Testis (tissue), 2 donors: ENCODE measurements at regions not wholly inside any gene's neighbourhood (a gene's known extent, or its start where the extent isn't known, plus 50 kb on each side); places are given as distances from the start of the nearest gene placed in this dataset.

Experiments
- DNase-seq: peaks from one replicate; pipeline ENCODE4 v3.0.0-alpha.2; 2019
- H3K27ac ChIP-seq, 2 donors: fragments of 200-600 bp; sonication (generic); one replicate each; pipeline ENCODE4 v1.5.1; 2019
- H3K27me3 ChIP-seq: fragments of 200-600 bp; sonication (generic); one replicate; pipeline ENCODE4 v1.5.1; 2019
- H3K36me3 ChIP-seq: fragments of 200-600 bp; sonication (generic); one replicate; pipeline ENCODE4 v1.5.1; 2017; ENCODE audit warnings: low read depth; ENCODE audit errors: missing control alignments
- H3K4me1 ChIP-seq: fragments of 200-600 bp; sonication (generic); one replicate; pipeline ENCODE4 v1.5.1; 2019
- H3K4me3 ChIP-seq, 2 donors: fragments of 200-600 bp; sonication (generic); one replicate each; pipeline ENCODE4 v1.5.1; 2017 to 2019
- H3K9me3 ChIP-seq: fragments of 200-600 bp; sonication (generic); one replicate; pipeline ENCODE4 v1.5.1; 2017
- POLR2A ChIP-seq: fragments of 450-650 bp; IDR thresholded peaks from one replicate; pipeline ENCODE4 v1.6.1; 2017; ENCODE audit warnings: antibody characterized with exemption, mild to moderate bottlenecking, moderate library complexity
- WGBS, 2 donors: methylation state at CpG; one replicate each; pipeline ENCODE4 v1.1.5; 2018; 5-methylcytosine and 5-hydroxymethylcytosine counted together
- intact Hi-C: fragments of 100-400 bp; cut with DNase I; formaldehyde crosslinking; loops from one replicate; pipeline ENCODE4 v1.15.1; 2023; ENCODE audit warnings: low total_unique reads
- TF ChIP-seq, protein P1 (sequence below), 3 experiments: fragments of 450-650 bp in 2 of 3; fragments of 200-600 bp in 1 of 3; sonication (generic) in 1 of 3; IDR thresholded peaks; one replicate each; pipeline ENCODE4 v1.5.1; 2016 to 2019; ENCODE audit warnings: antibody characterized with exemption in 3 of 3, mild to moderate bottlenecking in 2 of 3, moderate library complexity in 1 of 3

DNA sequence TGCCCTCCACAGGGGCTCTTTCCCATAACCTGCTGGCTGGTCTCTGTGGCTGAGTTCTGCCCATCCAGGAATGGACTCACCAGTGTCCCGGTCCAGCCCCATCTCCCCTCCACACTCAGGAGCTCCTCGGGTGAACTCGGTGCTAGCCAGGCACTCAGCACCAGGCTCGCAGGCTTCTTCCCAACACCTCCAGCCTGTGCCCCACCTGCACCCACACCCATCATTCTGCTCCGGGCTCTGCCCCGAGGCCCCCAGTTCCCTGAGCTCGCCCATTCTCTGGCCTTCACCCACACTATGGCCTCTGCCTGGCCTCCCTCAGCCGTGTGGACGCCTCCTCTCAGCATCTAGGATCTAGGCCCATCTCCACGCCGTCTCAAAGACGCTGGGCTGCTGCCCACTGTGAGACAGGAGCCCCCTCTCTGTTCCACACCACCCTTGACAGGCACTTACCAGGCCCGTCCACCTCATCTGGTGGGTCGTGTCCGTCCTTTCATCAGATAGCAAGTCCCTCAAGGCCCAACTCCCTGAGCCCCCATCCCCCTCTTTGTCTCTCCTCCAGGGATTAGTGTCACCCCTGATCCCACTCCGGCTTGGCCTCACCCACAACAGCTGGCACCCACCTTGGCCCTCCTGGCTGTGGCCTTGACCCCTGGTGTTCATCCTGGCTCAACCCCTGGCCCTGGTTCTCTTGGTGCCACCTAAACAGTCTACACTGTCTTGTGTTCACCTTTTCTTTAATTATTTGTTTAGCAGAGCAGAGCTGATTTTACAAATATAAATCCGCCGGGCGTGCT is 76.0 kb upstream of the FAM20C start:
- no peaks in the 10 kb centered on the region for H3K27me3 ChIP-seq
- H3K4me1 ChIP-seq = peaks cover 34% of the 10 kb centered on the region
- TF ChIP-seq, protein P1, sequence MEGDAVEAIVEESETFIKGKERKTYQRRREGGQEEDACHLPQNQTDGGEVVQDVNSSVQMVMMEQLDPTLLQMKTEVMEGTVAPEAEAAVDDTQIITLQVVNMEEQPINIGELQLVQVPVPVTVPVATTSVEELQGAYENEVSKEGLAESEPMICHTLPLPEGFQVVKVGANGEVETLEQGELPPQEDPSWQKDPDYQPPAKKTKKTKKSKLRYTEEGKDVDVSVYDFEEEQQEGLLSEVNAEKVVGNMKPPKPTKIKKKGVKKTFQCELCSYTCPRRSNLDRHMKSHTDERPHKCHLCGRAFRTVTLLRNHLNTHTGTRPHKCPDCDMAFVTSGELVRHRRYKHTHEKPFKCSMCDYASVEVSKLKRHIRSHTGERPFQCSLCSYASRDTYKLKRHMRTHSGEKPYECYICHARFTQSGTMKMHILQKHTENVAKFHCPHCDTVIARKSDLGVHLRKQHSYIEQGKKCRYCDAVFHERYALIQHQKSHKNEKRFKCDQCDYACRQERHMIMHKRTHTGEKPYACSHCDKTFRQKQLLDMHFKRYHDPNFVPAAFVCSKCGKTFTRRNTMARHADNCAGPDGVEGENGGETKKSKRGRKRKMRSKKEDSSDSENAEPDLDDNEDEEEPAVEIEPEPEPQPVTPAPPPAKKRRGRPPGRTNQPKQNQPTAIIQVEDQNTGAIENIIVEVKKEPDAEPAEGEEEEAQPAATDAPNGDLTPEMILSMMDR (IDR thresholded peaks at IDR 0.05) = no peak
- TF ChIP-seq POLR2A = no peak
- H3K9me3 ChIP-seq = no peaks in the 10 kb centered on the region
- H3K4me3 ChIP-seq = no peak overlapping the region
- H3K27ac ChIP-seq = peak overlapping the region in 1 of 2 donors; percentile 1
- no peaks in the 10 kb centered on the region for H3K36me3 ChIP-seq
- no peak for DNase-seq
- WGBS, 2 donors = 90 to 94% methylated on average over 19 of the region's 19 CpGs
- intact Hi-C loops = no loop called here

DNA sequence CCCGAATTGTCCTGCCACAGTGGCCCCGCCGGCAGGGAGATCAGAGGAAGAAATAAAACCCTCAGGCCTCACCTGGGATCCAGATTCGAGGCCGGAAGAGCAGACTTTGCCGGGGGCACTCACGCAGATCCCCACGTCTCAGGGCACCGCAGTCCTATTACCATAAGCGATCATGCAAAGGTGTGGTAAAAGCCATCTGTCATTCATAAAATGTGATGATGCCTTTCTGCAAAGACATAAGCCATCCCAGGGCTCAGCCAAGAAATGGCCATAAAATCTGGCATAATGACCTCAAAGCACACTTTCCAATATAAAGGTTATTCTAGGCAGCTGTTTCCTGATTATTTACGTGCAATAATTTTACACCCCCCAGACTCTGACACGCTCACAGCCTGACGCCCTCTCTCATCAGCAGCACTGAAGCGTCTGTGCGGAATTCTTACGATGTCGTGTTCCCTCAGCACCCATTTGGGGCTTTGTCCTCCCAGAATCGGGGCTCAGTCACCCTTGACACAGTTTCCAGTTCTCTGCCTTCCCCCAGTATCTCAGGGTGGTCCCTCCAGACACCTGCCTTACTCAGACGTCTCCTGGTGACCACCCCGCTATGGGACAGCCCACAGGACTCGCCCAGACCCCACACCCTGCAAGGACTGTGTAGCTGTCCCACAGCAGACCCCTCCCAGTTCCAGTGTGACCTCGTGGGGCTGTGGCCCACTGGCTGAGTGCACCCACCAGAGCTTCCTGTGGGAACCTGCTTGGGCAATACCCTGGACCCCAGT is 74.3 kb upstream of the FAM20C start:
- no peak for DNase-seq
- no peaks in the 10 kb centered on the region for H3K9me3 ChIP-seq
- no peak overlapping the region for H3K27ac ChIP-seq
- no peaks in the 10 kb centered on the region for H3K36me3 ChIP-seq
- 86 to 95% methylated on average over 10 to 13 of the region's 22 CpGs for WGBS, 2 donors
- no peaks in the 10 kb centered on the region for H3K27me3 ChIP-seq
- H3K4me3 ChIP-seq = no peak overlapping the region
- TF ChIP-seq, protein P1 (IDR thresholded peaks at IDR 0.05) = no peak
- TF ChIP-seq POLR2A = no peak
- H3K4me1 ChIP-seq = peaks cover 43% of the 10 kb centered on the region
- intact Hi-C loops = no loop called here

DNA sequence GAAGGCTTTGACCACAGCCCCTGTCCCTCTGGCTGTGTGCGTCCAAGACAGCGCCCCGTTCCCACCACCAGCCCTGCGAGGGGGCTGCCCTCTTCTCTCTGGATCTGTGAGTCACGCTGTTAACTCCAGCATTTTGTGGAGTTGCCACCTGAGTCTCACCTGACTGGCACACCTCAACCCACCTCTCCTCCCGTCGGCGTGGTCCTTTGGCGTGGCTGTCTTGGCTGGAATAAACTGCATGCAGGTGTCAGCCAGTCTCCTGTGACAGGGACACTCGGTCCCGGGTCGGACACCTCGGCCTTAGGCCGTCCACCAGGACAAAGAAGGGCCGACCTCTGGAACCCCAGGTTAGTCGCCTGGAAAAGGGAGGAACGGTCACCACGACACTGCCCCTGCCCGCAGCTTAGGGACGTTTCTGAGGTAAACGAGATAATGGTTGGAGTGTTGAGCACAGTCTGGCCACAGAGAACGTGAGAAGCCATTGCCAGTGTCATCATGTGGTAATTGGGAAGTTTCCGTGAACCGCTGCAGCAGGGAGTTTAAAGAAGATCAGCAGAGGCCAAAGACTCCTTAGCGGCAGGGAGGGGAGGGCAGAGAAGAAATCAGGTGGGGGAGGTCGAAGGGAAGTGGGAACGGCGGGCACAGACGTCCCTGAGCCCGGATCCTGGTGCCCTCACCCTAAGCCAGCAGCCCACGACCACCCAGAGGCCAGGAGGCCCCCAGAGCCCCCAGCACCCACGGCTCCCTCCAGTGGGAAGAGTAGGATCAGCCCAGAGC is 73.6 kb upstream of the FAM20C start:
- H3K4me3 ChIP-seq = no peak overlapping the region
- H3K9me3 ChIP-seq = no peaks in the 10 kb centered on the region
- H3K36me3 ChIP-seq = no peaks in the 10 kb centered on the region
- H3K27ac ChIP-seq = peak overlapping the region; percentile 53 to 74
- DNase-seq = no peak
- H3K27me3 ChIP-seq = no peaks in the 10 kb centered on the region
- no peak for TF ChIP-seq POLR2A
- TF ChIP-seq, protein P1 (IDR thresholded peaks at IDR 0.05) = no peak
- intact Hi-C loops = no loop called here
- H3K4me1 ChIP-seq = peaks cover 43% of the 10 kb centered on the region
- 66 to 78% methylated on average over 19 to 32 of the region's 32 CpGs for WGBS, 2 donors

DNA sequence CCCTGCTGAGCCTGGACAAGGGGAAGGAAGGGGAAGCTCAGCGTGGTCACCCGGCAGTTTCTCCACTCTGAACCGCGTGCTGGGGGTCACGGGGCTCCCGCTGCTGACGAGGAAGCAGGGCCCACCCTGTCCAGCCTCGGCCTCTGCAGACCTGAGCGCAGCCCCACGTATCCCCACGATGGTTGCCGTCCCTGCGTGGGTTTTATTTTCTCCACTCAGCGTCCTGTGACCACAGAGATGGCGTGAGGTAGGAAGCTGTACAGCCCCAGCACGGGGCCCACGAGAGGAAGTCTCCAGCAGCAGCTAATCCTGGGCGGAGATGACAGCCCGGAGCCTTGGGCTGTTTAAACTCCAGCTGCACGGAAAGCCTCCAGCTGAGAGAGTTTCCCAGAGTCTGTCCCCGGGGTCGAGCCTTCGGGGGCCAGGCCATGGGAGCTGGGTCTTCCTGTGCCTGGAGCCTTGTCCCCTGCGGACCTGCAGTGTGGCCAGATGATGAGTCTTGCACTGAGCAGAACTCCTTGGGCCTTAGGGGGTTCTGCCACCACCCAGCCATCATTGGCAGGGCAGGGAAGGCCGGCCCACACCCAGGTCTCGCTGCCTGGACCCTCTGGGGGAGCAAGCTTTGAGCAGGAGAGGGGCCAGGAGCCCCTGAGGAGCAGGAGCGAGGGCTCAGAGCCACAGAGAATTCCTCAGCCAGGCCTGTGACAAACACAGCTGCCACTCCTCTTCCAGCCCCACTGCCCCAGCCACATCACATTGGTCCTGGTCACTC is 72.8 kb upstream of the FAM20C start:
- TF ChIP-seq, protein P1 (IDR thresholded peaks at IDR 0.05) = no peak
- TF ChIP-seq POLR2A = no peak
- intact Hi-C loops = no loop called here
- peaks cover 48% of the 10 kb centered on the region for H3K4me1 ChIP-seq
- no peaks in the 10 kb centered on the region for H3K9me3 ChIP-seq
- DNase-seq = peak; percentile 51
- peak overlapping the region; percentile 53 to 74 for H3K27ac ChIP-seq
- 53 to 67% methylated on average over 19 to 26 of the region's 27 CpGs for WGBS, 2 donors
- no peaks in the 10 kb centered on the region for H3K27me3 ChIP-seq
- no peak overlapping the region for H3K4me3 ChIP-seq
- H3K36me3 ChIP-seq = no peaks in the 10 kb centered on the region
